ENCODE measurements at regions not wholly inside any gene's neighbourhood (a gene's known extent, or its start where the extent isn't known, plus 50 kb on each side); places are given as distances from the start of the nearest gene placed in this dataset.
A peak's percentile ranks its signal among the peaks of the same experiment; 100 is the strongest.
"Not testable (repeated sequence)": the region's sequence is repeated elsewhere in the genome, so short reads cannot be mapped to it uniquely, and the experiment has no call there.

DNA sequence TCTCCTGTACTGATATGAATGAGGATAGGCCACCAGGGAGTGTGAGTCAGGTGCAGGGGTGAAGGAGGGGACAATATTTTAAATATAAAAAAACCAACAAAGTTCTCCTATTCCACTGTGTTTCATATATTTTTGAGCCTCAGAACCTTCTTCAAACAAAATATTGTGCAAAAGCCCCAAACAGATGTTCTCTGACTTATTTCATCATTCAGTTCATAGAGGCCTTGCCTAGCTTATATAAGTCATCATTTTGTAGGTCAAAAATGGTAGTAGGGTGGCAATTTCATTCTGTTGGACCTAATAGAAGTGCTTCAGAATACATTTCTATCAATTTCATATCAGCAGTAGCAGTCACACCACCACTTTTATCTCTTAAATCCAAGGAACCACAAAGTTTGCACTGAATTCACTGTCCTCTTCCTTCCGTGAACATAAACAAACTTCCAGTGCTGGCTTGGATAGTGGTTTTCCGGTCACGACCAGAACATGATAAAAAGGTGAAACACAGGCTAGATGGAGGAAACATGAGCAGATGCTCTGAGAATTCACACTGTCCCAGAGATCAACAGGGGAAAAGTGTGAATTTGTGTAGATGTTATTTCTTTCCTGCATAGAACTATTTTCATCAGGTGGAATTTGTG lies 99.1 kb downstream of the EN1 start:
- Histone ChIP-seq H3K36me3 (replicated peaks) (no peaks in the 10 kb centered on the region), H3K4me3 (ENCODE audit: low read depth, low read length) (no peak overlapping the region), H3K27me3 (replicated peaks) (no peaks in the 10 kb centered on the region), H3K27ac (no peak overlapping the region)
- in situ Hi-C loops (cut with HindIII; ENCODE audit: low pct_ligation_motif_present, low sequenced_read_pairs): no loop called here
- DNase-seq: peak; percentile 51
- TF ChIP-seq, protein P1, sequence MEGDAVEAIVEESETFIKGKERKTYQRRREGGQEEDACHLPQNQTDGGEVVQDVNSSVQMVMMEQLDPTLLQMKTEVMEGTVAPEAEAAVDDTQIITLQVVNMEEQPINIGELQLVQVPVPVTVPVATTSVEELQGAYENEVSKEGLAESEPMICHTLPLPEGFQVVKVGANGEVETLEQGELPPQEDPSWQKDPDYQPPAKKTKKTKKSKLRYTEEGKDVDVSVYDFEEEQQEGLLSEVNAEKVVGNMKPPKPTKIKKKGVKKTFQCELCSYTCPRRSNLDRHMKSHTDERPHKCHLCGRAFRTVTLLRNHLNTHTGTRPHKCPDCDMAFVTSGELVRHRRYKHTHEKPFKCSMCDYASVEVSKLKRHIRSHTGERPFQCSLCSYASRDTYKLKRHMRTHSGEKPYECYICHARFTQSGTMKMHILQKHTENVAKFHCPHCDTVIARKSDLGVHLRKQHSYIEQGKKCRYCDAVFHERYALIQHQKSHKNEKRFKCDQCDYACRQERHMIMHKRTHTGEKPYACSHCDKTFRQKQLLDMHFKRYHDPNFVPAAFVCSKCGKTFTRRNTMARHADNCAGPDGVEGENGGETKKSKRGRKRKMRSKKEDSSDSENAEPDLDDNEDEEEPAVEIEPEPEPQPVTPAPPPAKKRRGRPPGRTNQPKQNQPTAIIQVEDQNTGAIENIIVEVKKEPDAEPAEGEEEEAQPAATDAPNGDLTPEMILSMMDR (IDR thresholded peaks at IDR 0.05; ENCODE audit: low read depth, low read length, missing control alignments): no peak

DNA sequence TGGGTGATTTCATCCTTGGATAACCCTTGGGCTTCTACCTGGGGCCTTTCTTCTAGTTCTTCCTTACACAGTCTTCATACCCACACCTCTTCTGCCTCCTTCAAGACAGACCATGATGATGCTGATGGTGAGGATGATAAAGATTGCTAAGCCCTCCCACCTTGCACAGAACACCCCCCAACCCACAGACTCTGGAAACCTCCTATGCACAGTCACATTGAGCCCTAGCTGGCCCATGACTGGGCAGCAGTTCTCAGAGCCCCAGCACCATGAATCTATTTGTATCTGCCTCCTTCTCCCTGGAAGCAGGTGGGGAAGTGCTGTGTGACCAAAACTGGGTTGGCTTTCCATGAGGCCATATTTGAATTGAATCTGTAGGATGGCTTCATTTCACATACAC lies 99.8 kb downstream of the EN1 start:
- no peak for DNase-seq
- TF ChIP-seq, protein P1 (IDR thresholded peaks at IDR 0.05; ENCODE audit: low read depth, low read length, missing control alignments): no peak
- H3K36me3 ChIP-seq (replicated peaks): no peaks in the 10 kb centered on the region
- H3K4me3 ChIP-seq (ENCODE audit: low read depth, low read length): no peak overlapping the region
- no peaks in the 10 kb centered on the region for H3K27me3 ChIP-seq (replicated peaks)
- H3K27ac ChIP-seq: no peak overlapping the region
- in situ Hi-C loops (cut with HindIII; ENCODE audit: low pct_ligation_motif_present, low sequenced_read_pairs): no loop called here

DNA sequence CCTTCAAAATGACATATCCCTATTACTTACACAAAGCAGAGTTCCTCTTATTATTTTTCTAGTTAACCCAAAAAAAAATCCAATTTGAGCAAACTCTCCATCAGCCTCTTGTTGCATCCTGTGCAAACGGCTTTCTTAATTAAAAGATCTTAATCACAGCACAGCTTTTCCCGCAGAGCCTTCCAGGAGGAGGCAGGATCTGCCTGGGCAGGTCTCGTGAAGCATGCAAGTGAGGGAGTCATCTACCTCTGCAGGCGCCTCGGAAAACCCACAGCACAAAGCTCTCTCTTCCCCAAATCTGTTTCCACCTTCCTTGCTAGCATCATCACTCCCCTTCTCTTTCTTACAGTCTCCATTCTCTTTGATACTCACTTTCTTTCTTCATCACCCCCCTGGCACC lies 100.4 kb downstream of the EN1 start:
- DNase-seq: no peak
- H3K4me3 ChIP-seq (ENCODE audit: low read depth, low read length): no peak overlapping the region
- in situ Hi-C loops (cut with HindIII; ENCODE audit: low pct_ligation_motif_present, low sequenced_read_pairs): no loop called here
- H3K36me3 ChIP-seq (replicated peaks): no peaks in the 10 kb centered on the region
- no peak overlapping the region for H3K27ac ChIP-seq
- no peaks in the 10 kb centered on the region for H3K27me3 ChIP-seq (replicated peaks)
- TF ChIP-seq, protein P1 (IDR thresholded peaks at IDR 0.05; ENCODE audit: low read depth, low read length, missing control alignments): no peak

DNA sequence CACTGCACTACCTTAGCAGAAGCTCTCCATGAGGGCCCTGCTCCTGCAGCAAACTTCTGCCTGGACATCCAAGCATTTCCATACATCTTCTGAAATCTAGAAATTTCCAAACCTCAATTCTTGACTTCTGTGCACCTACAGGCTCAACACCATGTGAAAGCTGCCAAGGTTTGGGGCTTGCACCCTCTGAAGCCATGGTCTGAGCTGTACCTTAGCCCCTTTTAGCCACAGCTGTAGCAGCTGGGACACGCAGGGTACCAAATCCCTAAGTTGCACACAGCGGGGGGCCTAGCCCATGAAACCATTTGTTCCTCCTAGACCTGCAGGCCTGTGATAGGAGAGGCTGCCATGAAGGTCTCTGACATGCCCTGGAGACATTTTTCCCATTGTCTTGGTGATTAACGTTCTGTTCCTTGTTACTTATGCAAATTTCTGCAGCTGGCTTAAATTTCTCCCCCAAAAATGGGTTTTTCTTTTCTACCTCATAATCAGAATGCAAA lies 102.7 kb downstream of the EN1 start:
- in situ Hi-C loops (cut with HindIII; ENCODE audit: low pct_ligation_motif_present, low sequenced_read_pairs): not testable (repeated sequence)

DNA sequence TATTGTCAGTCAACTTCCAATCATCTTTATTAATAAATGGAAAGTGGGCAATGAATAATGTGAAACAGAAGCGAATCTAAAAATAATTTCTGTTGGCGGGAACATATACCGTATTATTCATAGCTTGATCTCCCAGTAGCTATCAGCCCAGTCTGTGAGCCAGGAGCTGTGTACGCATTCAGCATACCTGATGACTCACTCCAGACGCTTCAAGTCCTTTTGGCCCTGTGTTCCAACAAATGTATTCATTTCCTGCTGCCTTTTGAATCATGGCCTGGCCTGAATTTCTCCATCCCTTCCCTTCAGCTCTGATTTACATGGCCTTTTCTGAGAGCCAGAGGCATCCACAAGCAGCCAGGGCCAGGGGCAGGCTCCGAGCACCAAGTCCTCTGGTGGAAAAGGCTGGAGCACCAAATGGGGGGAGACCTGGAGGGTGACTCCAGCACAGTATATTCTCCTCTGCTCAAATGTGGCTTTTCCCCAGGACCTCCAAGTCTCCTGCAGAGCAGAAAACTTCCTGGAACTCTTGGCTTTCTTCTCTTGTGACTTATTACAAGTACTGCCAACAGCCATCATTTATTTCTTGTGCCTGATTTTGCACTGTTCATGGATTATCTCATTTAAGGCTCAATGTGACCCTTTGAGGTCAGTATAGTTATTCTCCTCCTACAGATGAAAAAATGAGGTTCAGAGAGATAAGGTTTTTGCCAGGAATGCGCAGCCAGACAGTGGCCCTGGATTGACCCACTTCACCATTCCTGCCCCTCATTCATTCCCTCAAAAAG lies 108.7 kb downstream of the EN1 start:
- in situ Hi-C loops (cut with HindIII; ENCODE audit: low pct_ligation_motif_present, low sequenced_read_pairs): no loop called here
- TF ChIP-seq, protein P1 (IDR thresholded peaks at IDR 0.05; ENCODE audit: low read depth, low read length, missing control alignments): no peak
- Histone ChIP-seq H3K36me3 (replicated peaks) (no peaks in the 10 kb centered on the region), H3K27ac (peak overlapping the region; percentile 95), H3K27me3 (replicated peaks) (no peaks in the 10 kb centered on the region), H3K4me3 (ENCODE audit: low read depth, low read length) (no peak overlapping the region)
- DNase-seq: peak; percentile 98

More for the DNA sequence above, 102.7 kb downstream of the EN1 start:
- not testable (repeated sequence) for H3K36me3 ChIP-seq (replicated peaks); H3K4me3 ChIP-seq (ENCODE audit: low read depth, low read length); H3K27ac ChIP-seq; H3K27me3 ChIP-seq (replicated peaks); DNase-seq

DNA sequence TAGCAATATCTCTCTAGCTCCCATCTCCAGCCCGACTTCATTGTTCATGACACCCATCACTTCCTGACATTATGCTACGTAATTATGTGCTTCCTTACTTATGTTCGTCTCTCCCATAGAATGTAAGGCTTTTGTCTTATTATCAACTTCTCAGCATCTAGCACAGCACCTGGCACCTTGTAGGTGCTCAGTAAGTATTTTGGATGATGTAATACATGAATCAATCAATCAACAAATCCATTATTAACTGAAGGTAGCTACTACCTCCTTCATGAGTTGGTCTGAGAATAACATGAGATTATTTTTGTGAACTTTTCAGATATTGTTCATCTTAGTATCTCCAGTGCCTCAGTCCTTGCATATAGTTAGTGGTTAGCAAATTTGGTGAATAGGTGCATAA lies 109.3 kb downstream of the EN1 start:
- TF ChIP-seq, protein P1 (IDR thresholded peaks at IDR 0.05; ENCODE audit: low read depth, low read length, missing control alignments): no peak
- H3K27ac ChIP-seq: peak overlapping the region; percentile 95
- in situ Hi-C loops (cut with HindIII; ENCODE audit: low pct_ligation_motif_present, low sequenced_read_pairs): no loop called here

More for the DNA sequence above, 109.3 kb downstream of the EN1 start:
- no peak for DNase-seq
- Histone ChIP-seq H3K27me3 (replicated peaks) (no peaks in the 10 kb centered on the region), H3K4me3 (ENCODE audit: low read depth, low read length) (no peak overlapping the region), H3K36me3 (replicated peaks) (no peaks in the 10 kb centered on the region)
